ENCODE measurements at regions not wholly inside any gene's neighbourhood (a gene's known extent, or its start where the extent isn't known, plus 50 kb on each side); places are given as distances from the start of the nearest gene placed in this dataset.

DNA sequence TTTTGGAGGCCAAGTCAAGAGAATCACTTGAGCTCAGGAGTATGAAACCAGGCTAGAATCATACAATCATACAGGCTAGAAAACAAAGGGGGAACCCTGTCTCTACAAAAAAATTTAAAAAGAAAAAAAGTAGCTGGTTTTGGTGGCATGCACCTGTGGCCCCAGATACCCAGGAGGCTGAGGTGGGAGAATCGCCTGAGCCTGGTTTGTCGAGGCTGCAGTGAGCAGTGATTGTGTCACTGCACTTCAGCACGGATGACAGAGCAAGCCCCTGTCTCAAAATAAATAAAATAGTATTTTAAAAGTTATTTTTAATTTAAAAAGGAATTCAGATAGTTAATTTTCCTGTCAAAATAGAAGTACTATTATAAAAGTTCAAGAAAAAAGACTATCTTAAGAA, 369.1 kb upstream of the SLITRK5 start:
- TF ChIP-seq EP300 (IDR thresholded peaks at IDR 0.05) (no peak), POLR2A (IDR thresholded peaks at IDR 0.05) (no peak), POLR2AphosphoS5 (IDR thresholded peaks at IDR 0.05) (no peak)
- H3K9me3 ChIP-seq, result peaks cover 0 to 4% (median 0%) of the 10 kb centered on the region in 4 donors

DNA sequence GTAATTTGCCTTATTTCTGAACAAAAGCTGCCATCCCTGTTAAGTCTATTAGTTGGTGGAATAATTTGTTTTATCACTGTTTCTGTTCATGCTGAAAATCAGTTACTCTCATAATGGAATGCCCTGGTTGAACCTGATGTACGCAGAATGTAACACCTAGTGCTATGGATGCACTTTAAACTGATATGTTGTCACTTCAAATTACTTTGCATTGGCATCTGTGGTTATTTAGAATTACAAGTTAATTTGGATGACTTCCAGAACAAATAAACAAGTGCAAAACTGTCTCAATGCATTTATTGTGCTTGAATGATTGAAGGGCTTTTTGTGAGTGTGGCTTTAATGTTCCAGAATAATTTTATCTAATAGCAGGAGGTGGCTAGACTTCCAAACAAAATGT, 368.2 kb upstream of the SLITRK5 start:
- Histone ChIP-seq H3K4me1 (no peaks in the 10 kb centered on the region), H3K36me3 (no peaks in the 10 kb centered on the region), H3K4me3 (no peak overlapping the region), H3K27me3 (no peaks in the 10 kb centered on the region), H3K27ac (no peak overlapping the region), H3K9me3 (peaks cover 0 to 4% (median 0%) of the 10 kb centered on the region in 4 donors)
- no peak for DNase-seq
- TF ChIP-seq POLR2AphosphoS5 (IDR thresholded peaks at IDR 0.05) (no peak), POLR2A (IDR thresholded peaks at IDR 0.05) (no peak), EP300 (IDR thresholded peaks at IDR 0.05) (no peak)
- TF ChIP-seq, protein P1, sequence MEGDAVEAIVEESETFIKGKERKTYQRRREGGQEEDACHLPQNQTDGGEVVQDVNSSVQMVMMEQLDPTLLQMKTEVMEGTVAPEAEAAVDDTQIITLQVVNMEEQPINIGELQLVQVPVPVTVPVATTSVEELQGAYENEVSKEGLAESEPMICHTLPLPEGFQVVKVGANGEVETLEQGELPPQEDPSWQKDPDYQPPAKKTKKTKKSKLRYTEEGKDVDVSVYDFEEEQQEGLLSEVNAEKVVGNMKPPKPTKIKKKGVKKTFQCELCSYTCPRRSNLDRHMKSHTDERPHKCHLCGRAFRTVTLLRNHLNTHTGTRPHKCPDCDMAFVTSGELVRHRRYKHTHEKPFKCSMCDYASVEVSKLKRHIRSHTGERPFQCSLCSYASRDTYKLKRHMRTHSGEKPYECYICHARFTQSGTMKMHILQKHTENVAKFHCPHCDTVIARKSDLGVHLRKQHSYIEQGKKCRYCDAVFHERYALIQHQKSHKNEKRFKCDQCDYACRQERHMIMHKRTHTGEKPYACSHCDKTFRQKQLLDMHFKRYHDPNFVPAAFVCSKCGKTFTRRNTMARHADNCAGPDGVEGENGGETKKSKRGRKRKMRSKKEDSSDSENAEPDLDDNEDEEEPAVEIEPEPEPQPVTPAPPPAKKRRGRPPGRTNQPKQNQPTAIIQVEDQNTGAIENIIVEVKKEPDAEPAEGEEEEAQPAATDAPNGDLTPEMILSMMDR (IDR thresholded peaks at IDR 0.05), result no peak
- 71 to 81% (median 78%) methylated on average over 1 of the region's 1 CpG for WGBS, 5 donors
- intact Hi-C loops (cut with DNase I; ENCODE audit: low total_unique reads), result no loop called here

More for the DNA sequence above, 369.1 kb upstream of the SLITRK5 start:
- intact Hi-C loops (cut with DNase I; ENCODE audit: low total_unique reads), result no loop called here
- no peak overlapping the region for H3K4me3 ChIP-seq
- no peak for DNase-seq
- no peaks in the 10 kb centered on the region for H3K4me1 ChIP-seq
- WGBS, 5 donors, result 67 to 72% (median 69%) methylated on average over 3 of the region's 3 CpGs
- no peak overlapping the region for H3K27ac ChIP-seq
- H3K36me3 ChIP-seq, result no peaks in the 10 kb centered on the region
- H3K27me3 ChIP-seq, result no peaks in the 10 kb centered on the region

DNA sequence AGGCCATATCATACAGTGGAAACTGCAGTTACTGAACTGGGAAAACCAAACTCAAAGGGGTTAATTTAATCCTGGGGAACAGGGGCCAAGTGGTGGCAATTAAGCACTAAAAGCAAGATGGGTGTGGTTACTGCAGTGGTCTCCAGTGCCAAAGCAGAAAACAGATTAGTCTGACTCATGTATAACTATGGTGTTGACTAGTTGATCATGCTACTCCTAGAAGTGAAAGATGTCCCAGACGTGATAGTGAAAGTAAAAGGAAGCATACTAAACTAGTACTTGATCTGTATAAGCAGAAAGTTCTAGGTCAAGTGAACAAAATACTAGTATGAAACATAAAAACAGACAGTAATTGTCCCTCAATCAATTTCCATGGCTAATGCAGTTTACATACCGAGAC, 360.0 kb upstream of the SLITRK5 start:
- Histone ChIP-seq H3K27ac (no peak overlapping the region), H3K27me3 (no peaks in the 10 kb centered on the region), H3K4me3 (no peak overlapping the region), H3K4me1 (no peaks in the 10 kb centered on the region), H3K36me3 (no peaks in the 10 kb centered on the region), H3K9me3 (no peaks in the 10 kb centered on the region)
- no peak for DNase-seq
- WGBS, 5 donors, result 61 to 78% (median 69%) methylated on average over 2 of the region's 2 CpGs
- TF ChIP-seq, protein P1 (IDR thresholded peaks at IDR 0.05), result no peak
- TF ChIP-seq POLR2AphosphoS5 (IDR thresholded peaks at IDR 0.05) (no peak), POLR2A (IDR thresholded peaks at IDR 0.05) (no peak), EP300 (IDR thresholded peaks at IDR 0.05) (no peak)
- intact Hi-C loops (cut with DNase I; ENCODE audit: low total_unique reads), result no loop called here

DNA sequence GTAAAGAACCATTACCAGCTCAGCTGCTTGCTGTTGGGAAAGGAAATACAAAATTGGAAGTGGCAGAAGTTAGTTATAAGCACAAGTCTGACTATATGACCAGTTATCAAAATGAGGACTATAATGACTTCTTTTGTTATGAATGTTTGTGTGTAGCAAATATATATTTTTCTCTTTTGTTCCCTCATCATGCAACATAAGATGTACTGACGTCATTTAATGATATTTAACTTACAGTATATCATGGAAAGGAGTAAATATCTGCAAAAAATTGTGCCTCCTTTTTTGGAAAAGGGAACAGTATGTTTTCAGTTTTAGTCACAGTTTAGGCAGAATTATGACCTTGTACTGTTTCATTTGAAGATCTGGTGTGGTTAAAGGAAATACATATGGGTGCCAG, 356.3 kb upstream of the SLITRK5 start:
- Histone ChIP-seq H3K27me3 (no peaks in the 10 kb centered on the region), H3K4me3 (no peak overlapping the region), H3K4me1 (no peaks in the 10 kb centered on the region), H3K36me3 (no peaks in the 10 kb centered on the region), H3K27ac (no peak overlapping the region), H3K9me3 (no peaks in the 10 kb centered on the region)
- intact Hi-C loops (cut with DNase I; ENCODE audit: low total_unique reads), result no loop called here
- WGBS, 5 donors, result 48 to 88% (median 55%) methylated on average over 1 of the region's 1 CpG
- TF ChIP-seq POLR2A (IDR thresholded peaks at IDR 0.05), result no peak
- no peak for TF ChIP-seq POLR2AphosphoS5 (IDR thresholded peaks at IDR 0.05)
- no peak for DNase-seq

DNA sequence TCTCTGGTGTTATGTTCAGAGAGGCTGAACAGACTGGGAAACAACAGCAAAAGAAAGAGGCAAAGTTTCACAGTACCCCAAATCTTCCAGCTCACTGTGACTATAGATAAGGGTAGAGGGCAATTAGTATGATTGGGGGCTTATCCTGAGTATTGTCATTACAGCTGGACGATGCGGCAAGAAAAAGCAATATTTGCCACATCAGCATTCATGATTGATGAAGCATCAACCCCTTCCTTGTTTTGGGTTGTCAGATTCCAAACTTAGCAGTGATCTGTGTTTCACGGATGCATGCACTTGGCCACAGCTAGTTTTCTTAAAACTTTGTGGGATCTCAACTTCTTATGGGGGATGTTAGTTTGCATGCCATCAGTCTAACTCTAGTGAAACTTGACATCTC, 348.8 kb upstream of the SLITRK5 start:
- no peaks in the 10 kb centered on the region for H3K9me3 ChIP-seq
- no peak for DNase-seq

More for the DNA sequence above, 348.8 kb upstream of the SLITRK5 start:
- Histone ChIP-seq H3K4me3 (no peak overlapping the region), H3K4me1 (no peaks in the 10 kb centered on the region), H3K27ac (no peak overlapping the region), H3K27me3 (no peaks in the 10 kb centered on the region), H3K36me3 (no peaks in the 10 kb centered on the region)
- intact Hi-C loops (cut with DNase I; ENCODE audit: low total_unique reads), result no loop called here
- WGBS, 5 donors, result 56 to 83% (median 65%) methylated on average over 3 of the region's 3 CpGs
- TF ChIP-seq, protein P1 (IDR thresholded peaks at IDR 0.05), result no peak
- no peak for TF ChIP-seq POLR2A (IDR thresholded peaks at IDR 0.05)
- TF ChIP-seq POLR2AphosphoS5 (IDR thresholded peaks at IDR 0.05), result no peak
- TF ChIP-seq EP300 (IDR thresholded peaks at IDR 0.05), result no peak

Measured in stomach (tissue), 8 donors.